IPS-NIHi7 (cell line): ENCODE measurements at regions not wholly inside any gene's neighbourhood (a gene's known extent, or its start where the extent isn't known, plus 50 kb on each side); places are given as distances from the start of the nearest gene placed in this dataset.
"Not testable (repeated sequence)": the region's sequence is repeated elsewhere in the genome, so short reads cannot be mapped to it uniquely, and the experiment has no call there.

Experiments used
- DNase-seq: peaks from one replicate; pipeline ENCODE4 v3.0.0; 2012; ENCODE audit warnings: mixed read lengths; ENCODE audit errors: extremely low spot score

- DNase-seq, result no peak
Observed at GRCh38 chr17:71757156-71757555, 363.7 kb upstream of the SOX9 start.

- no peak for DNase-seq
Observed at GRCh38 chr17:71757956-71758355, 362.9 kb upstream of the SOX9 start.

GRCh38 chr17:71759422-71760060 is 361.3 kb upstream of the SOX9 start:
- no peak for DNase-seq

- no peak for DNase-seq
Observed at GRCh38 chr17:71760062-71760720, 360.6 kb upstream of the SOX9 start.

- DNase-seq, result no peak
Observed at GRCh38 chr17:71762526-71762925, 358.3 kb upstream of the SOX9 start.

GRCh38 chr17:71764505-71764904 is 356.3 kb upstream of the SOX9 start:
- peak; percentile 66 for DNase-seq

GRCh38 chr17:71765437-71765836 is 355.4 kb upstream of the SOX9 start:
- DNase-seq, result no peak

GRCh38 chr17:71769850-71770249 is 351.0 kb upstream of the SOX9 start:
- no peak for DNase-seq

GRCh38 chr17:71777048-71777640 is 343.7 kb upstream of the SOX9 start:
- DNase-seq, result no peak

GRCh38 chr17:71779482-71779881 is 341.3 kb upstream of the SOX9 start:
- DNase-seq, result no peak

- no peak for DNase-seq
Observed at GRCh38 chr17:71780596-71780995, 340.2 kb upstream of the SOX9 start.

- not testable (repeated sequence) for DNase-seq
Observed at GRCh38 chr17:71782021-71782420, 338.8 kb upstream of the SOX9 start.

GRCh38 chr17:71790791-71791190 is 330.0 kb upstream of the SOX9 start:
- DNase-seq, result no peak

- DNase-seq, result no peak
Observed at GRCh38 chr17:71791311-71791710, 329.5 kb upstream of the SOX9 start.

- DNase-seq, result no peak
Observed at GRCh38 chr17:71792966-71793365, 327.9 kb upstream of the SOX9 start.

- no peak for DNase-seq
Observed at GRCh38 chr17:71793518-71793917, 327.3 kb upstream of the SOX9 start.

- DNase-seq, result no peak
Observed at GRCh38 chr17:71798701-71799100, 322.1 kb upstream of the SOX9 start.

- DNase-seq, result no peak
Observed at GRCh38 chr17:71799657-71800056, 321.2 kb upstream of the SOX9 start.

GRCh38 chr17:71801301-71801700 is 319.5 kb upstream of the SOX9 start:
- no peak for DNase-seq

GRCh38 chr17:71802663-71803062 is 318.2 kb upstream of the SOX9 start:
- no peak for DNase-seq

- no peak for DNase-seq
Observed at GRCh38 chr17:71803656-71804284, 317.1 kb upstream of the SOX9 start.

- no peak for DNase-seq
Observed at GRCh38 chr17:71809537-71809936, 311.3 kb upstream of the SOX9 start.

GRCh38 chr17:71813861-71814260 is 307.0 kb upstream of the SOX9 start:
- not testable (repeated sequence) for DNase-seq
